Neuronal stem cell (in vitro differentiated cells): ENCODE measurements at regions not wholly inside any gene's neighbourhood (a gene's known extent, or its start where the extent isn't known, plus 50 kb on each side); places are given as distances from the start of the nearest gene placed in this dataset.

Experiments
- DNase-seq: peaks from one replicate; pipeline ENCODE4 v3.0.0-alpha.2; 2013; ENCODE audit warnings: low spot score
- H2AFZ ChIP-seq: one replicate; pipeline ENCODE4 v1.6.1; 2013; ENCODE audit warnings: mild to moderate bottlenecking, low read length, inconsistent platforms
- H2AK5ac ChIP-seq: 2 replicates; pipeline ENCODE4 v1.6.1; 2013; ENCODE audit warnings: low read depth, mild to moderate bottlenecking, inconsistent platforms, low read length, moderate library complexity, mixed read lengths
- H2BK120ac ChIP-seq: 2 replicates; pipeline ENCODE4 v1.6.1; 2013; ENCODE audit warnings: low read depth, mild to moderate bottlenecking, inconsistent platforms, low read length, moderate library complexity, mixed read lengths
- H2BK12ac ChIP-seq: one replicate; pipeline ENCODE4 v1.6.1; 2013; ENCODE audit warnings: low read length, inconsistent platforms
- H2BK15ac ChIP-seq: 2 replicates; pipeline ENCODE4 v1.6.1; 2013; ENCODE audit warnings: mild to moderate bottlenecking, low read length, inconsistent platforms, mixed read lengths
- H2BK5ac ChIP-seq: one replicate; pipeline ENCODE4 v1.6.1; 2013; ENCODE audit warnings: inconsistent platforms, mild to moderate bottlenecking, low read length, moderate library complexity
- H3K14ac ChIP-seq: one replicate; pipeline ENCODE4 v1.6.1; 2013; ENCODE audit warnings: low read length, inconsistent platforms
- H3K18ac ChIP-seq: 2 replicates; pipeline ENCODE4 v1.6.1; 2013; ENCODE audit warnings: low read length, inconsistent platforms
- H3K23ac ChIP-seq: 2 replicates; pipeline ENCODE4 v1.6.1; 2013; ENCODE audit warnings: low read depth, mild to moderate bottlenecking, mixed read lengths, low read length, inconsistent platforms; ENCODE audit not compliant: poor library complexity
- H3K27ac ChIP-seq: replicated peaks from 3 replicates; pipeline ENCODE4 v1.5.1; 2013; ENCODE audit warnings: low read length, inconsistent platforms
- H3K27me3 ChIP-seq, 3 experiments: 2 replicates each; pipeline ENCODE4 v1.6.1; 2013; ENCODE audit warnings: low read length in 3 of 3, mild to moderate bottlenecking in 2 of 3, inconsistent platforms in 1 of 3, low read depth in 1 of 3, mixed read lengths in 1 of 3, moderate library complexity in 1 of 3; ENCODE audit not compliant: control insufficient read depth in 3 of 3, insufficient read depth in 3 of 3
- H3K36me3 ChIP-seq, 2 donors: replicated peaks in 1 of 2; 2 replicates each; pipeline ENCODE4 v1.6.1; 2013; ENCODE audit warnings: low read length in 2 of 2; ENCODE audit not compliant: control insufficient read depth in 2 of 2, insufficient read depth in 2 of 2
- H3K4ac ChIP-seq: 2 replicates; pipeline ENCODE4 v1.6.1; 2013; ENCODE audit warnings: inconsistent platforms, mild to moderate bottlenecking, low read length, moderate library complexity
- H3K4me1 ChIP-seq, 2 donors: 1 replicate in 1 of 2; 2 replicates in 1 of 2; pipeline ENCODE4 v1.6.1; 2013; ENCODE audit warnings: low read length in 2 of 2, low read depth in 1 of 2; ENCODE audit not compliant: control insufficient read depth in 2 of 2, insufficient read depth in 1 of 2
- H3K4me2 ChIP-seq: one replicate; pipeline ENCODE4 v1.6.1; 2013; ENCODE audit warnings: mild to moderate bottlenecking, low read length, inconsistent platforms; ENCODE audit not compliant: insufficient read depth, poor library complexity, severe bottlenecking
- H3K4me3 ChIP-seq, 2 donors: 2 replicates each; pipeline ENCODE4 v1.5.1; 2013; ENCODE audit warnings: low read length in 2 of 2, mild to moderate bottlenecking in 2 of 2, inconsistent platforms in 1 of 2, moderate library complexity in 1 of 2
- H3K79me1 ChIP-seq: one replicate; pipeline ENCODE4 v1.6.1; 2013; ENCODE audit warnings: low read depth, mild to moderate bottlenecking, inconsistent platforms, low read length, moderate library complexity
- H3K9ac ChIP-seq: one replicate; pipeline ENCODE4 v1.6.1; 2013; ENCODE audit warnings: mild to moderate bottlenecking, low read depth, low read length, inconsistent platforms; ENCODE audit not compliant: poor library complexity
- H3K9me3 ChIP-seq, 2 donors: replicated peaks in 1 of 2; 2 replicates each; pipeline versions ENCODE3 to v1.6.1; 2013; ENCODE audit warnings: low read length in 2 of 2, mild to moderate bottlenecking in 2 of 2, inconsistent platforms in 1 of 2, low read depth in 1 of 2, mixed read lengths in 1 of 2, moderate library complexity in 1 of 2; ENCODE audit not compliant: control insufficient read depth in 2 of 2, insufficient read depth in 1 of 2
- H4K8ac ChIP-seq: one replicate; pipeline ENCODE4 v1.6.1; 2013; ENCODE audit warnings: low read depth, mild to moderate bottlenecking, inconsistent platforms, low read length, moderate library complexity
- H4K91ac ChIP-seq: one replicate; pipeline ENCODE4 v1.6.1; 2013; ENCODE audit warnings: low read length, low read depth, mild to moderate bottlenecking, inconsistent platforms; ENCODE audit not compliant: poor library complexity
- WGBS, 2 donors: extraction: QIAGEN DNeasy Blood & Tissue Kit; methylation state at CpG; one replicate each; pipeline ENCODE4 v1.1.7; 2013; ENCODE audit warnings: missing lambda C conversion rate in 2 of 2, mixed read lengths in 1 of 2; ENCODE audit not compliant: insufficient read length in 2 of 2, insufficient replicate concordance in 1 of 2; ENCODE audit errors: extremely low coverage in 2 of 2; 5-methylcytosine and 5-hydroxymethylcytosine counted together

DNA sequence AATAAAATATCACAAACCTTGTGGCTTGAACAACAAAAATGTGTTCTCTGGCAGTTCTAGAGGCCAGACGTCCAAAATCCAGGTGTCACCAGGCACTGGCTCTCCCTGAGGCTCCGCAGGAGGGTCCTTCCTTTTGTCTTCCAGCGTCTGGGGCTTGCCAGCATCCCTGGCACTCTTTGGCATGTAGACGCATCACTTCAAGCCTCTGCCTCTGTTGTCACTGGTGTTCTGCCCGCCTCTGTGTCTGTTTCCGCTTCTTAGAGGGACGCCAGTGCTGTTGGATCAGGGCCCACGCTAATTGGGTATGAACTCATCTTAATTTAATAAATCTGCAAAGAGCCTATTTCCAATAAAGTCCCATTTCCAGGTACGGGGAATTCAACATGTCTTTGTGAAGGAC is 273.7 kb upstream of the C1orf174 start:
- no peak overlapping the region for H3K14ac ChIP-seq
- H4K8ac ChIP-seq: no peak overlapping the region
- no peak overlapping the region for H3K4ac ChIP-seq
- no peak overlapping the region for H3K4me3 ChIP-seq
- no peak overlapping the region for H3K9ac ChIP-seq
- no peaks in the 10 kb centered on the region for H3K36me3 ChIP-seq
- no peak overlapping the region for H2AK5ac ChIP-seq
- WGBS, 2 donors: no CpG with 5 or more reads among the region's 9 CpGs
- DNase-seq: no peak
- no peak overlapping the region for H2BK120ac ChIP-seq
- no peak overlapping the region for H2BK15ac ChIP-seq
- H2BK5ac ChIP-seq: no peak overlapping the region
- H3K18ac ChIP-seq: no peak overlapping the region
- peaks cover 0 to 8% (median 0%) of the 10 kb centered on the region in 3 experiments for H3K27me3 ChIP-seq
- H2AFZ ChIP-seq: no peak overlapping the region
- H3K27ac ChIP-seq: no peak overlapping the region
- H4K91ac ChIP-seq: no peak overlapping the region
- H2BK12ac ChIP-seq: no peak overlapping the region
- no peaks in the 10 kb centered on the region for H3K9me3 ChIP-seq
- H3K79me1 ChIP-seq: no peaks in the 10 kb centered on the region
- no peaks in the 10 kb centered on the region for H3K4me1 ChIP-seq
- no peak overlapping the region for H3K4me2 ChIP-seq
- H3K23ac ChIP-seq: no peak overlapping the region

DNA sequence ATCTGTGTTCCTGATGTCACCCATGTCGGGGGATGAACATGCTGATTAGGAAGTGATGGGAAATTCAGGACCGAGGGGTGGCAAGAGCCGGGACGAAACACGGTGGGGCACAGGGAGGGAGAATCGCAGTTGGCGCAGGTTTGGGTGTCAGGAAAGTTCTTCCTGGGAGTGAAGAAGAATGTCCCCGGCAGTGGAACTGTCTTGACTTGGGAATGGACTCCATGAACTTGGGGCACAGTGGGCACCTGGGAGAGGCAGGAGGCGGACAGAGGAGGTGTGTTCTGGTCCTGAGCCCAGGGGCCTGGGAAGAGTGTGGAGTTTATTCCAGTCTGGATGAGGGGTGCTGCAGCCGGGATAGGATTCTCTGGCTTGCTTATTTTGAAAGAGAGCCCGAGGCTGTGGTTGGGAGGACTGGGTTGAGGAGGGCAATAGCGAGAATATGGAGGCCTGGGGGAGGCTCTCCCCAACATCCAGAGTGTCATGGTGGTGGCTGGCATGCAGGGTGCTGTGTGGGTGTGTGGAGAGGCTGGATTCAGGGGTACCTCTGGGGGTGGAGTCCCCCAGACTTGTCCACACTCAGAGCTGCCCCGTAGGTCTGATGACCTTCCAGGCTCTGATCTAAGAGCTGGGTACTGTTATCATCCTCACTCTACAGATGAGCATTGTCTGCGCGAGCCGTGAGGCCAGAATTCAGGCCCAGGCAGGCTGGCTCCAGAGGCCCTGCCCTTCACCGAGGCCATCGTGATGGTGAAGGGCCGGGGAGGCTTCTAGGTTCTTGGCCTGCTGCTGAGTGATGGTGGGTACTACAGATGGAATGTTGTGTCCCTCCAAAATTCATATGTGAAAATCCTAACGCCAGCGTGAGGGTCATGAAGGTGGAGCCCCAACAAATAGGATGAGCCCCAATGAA is 274.5 kb upstream of the C1orf174 start:
- Histone ChIP-seq H2AFZ (no peak overlapping the region), H4K8ac (no peak overlapping the region), H2BK12ac (no peak overlapping the region), H2BK15ac (no peak overlapping the region), H3K27ac (no peak overlapping the region), H3K9ac (no peak overlapping the region), H3K27me3 (peaks cover 0 to 8% (median 0%) of the 10 kb centered on the region in 3 experiments), H4K91ac (no peak overlapping the region), H3K18ac (no peak overlapping the region), H3K4me1 (no peaks in the 10 kb centered on the region), H3K14ac (peak overlapping the region; percentile 57), H3K9me3 (no peaks in the 10 kb centered on the region), H3K4ac (no peak overlapping the region), H3K36me3 (no peaks in the 10 kb centered on the region), H3K4me2 (no peak overlapping the region), H2BK120ac (no peak overlapping the region), H3K79me1 (no peaks in the 10 kb centered on the region), H3K23ac (no peak overlapping the region), H2BK5ac (no peak overlapping the region), H3K4me3 (no peak overlapping the region), H2AK5ac (peak overlapping the region; percentile 25)
- no CpG with 5 or more reads among the region's 21 CpGs for WGBS, 2 donors
- no peak for DNase-seq

DNA sequence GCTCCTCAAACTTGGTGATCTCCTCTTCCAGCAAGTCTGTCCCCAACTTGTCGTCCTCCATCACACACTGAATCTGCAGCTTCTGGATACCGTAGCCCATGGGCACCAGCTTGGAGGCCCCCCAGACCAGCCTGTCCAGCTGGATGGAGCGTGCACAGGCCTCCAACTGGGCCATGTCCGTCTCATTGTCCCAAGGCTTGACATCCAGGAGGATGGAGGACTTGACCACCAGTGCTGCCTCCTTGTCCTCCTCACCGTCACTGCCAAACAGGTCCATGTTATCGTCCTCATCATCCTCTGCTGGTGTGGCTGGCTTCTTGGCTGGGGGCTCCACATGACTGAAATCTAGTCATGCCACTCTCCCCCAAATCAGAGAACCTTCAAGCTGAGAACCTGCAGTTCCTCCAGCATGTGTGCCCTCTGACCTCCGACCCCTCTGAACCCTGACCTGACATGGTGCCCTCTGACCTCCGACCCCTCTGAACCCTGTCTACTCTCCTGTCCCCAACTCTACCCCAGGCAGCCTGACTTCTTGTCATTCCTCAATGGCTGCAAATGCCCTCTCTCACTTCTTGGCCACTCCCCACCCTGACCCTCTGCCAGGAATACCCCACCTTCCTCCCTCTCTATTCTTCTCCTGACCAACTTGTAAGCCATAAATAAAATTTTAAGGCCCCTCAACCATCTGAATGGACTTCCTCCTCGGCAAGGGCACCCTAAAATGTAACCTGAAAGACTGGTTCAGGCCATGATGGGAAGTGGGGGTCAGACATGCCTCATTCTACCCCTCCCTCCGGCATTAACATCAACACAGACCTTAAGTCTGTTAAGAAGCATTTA is 275.7 kb upstream of the C1orf174 start:
- H4K8ac ChIP-seq: no peak overlapping the region
- no CpG with 5 or more reads among the region's 10 CpGs for WGBS, 2 donors
- H3K4me1 ChIP-seq: no peaks in the 10 kb centered on the region
- H2BK120ac ChIP-seq: no peak overlapping the region
- H3K27ac ChIP-seq: no peak overlapping the region
- H3K9me3 ChIP-seq: no peaks in the 10 kb centered on the region
- no peak overlapping the region for H3K4ac ChIP-seq
- H3K9ac ChIP-seq: no peak overlapping the region
- no peak overlapping the region for H2AFZ ChIP-seq
- H2BK5ac ChIP-seq: no peak overlapping the region
- H4K91ac ChIP-seq: no peak overlapping the region
- H2BK15ac ChIP-seq: no peak overlapping the region
- no peaks in the 10 kb centered on the region for H3K79me1 ChIP-seq
- H3K4me2 ChIP-seq: no peak overlapping the region
- H3K27me3 ChIP-seq: peaks cover 0 to 8% (median 0%) of the 10 kb centered on the region in 3 experiments
- H3K36me3 ChIP-seq: no peaks in the 10 kb centered on the region
- no peak overlapping the region for H2BK12ac ChIP-seq
- no peak overlapping the region for H2AK5ac ChIP-seq
- H3K14ac ChIP-seq: no peak overlapping the region
- no peak overlapping the region for H3K18ac ChIP-seq
- no peak overlapping the region for H3K23ac ChIP-seq
- no peak overlapping the region for H3K4me3 ChIP-seq
- no peak for DNase-seq

DNA sequence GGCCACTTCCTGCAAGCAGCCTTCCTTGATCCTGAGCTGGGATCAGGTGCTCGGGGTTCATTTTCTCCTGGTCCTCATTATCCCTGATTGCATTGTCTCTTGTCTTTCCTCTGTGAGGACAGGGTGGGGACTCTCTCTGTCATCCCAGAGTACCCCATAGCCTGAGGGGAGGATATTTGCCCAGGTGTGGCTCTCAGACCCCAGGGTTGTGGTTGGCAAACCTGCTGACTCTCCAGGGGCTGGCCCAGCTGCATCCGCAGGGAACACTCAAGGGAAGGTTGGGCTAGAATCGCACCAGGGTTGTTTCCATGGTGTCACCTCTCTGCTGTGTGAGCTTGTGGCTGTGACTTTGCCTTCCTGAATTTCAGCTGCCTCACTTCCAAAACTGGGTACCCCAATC is 276.8 kb upstream of the C1orf174 start:
- no peak overlapping the region for H3K9ac ChIP-seq
- no CpG with 5 or more reads among the region's 3 CpGs for WGBS, 2 donors
- no peaks in the 10 kb centered on the region for H3K36me3 ChIP-seq
- H3K4me2 ChIP-seq: no peak overlapping the region
- H3K23ac ChIP-seq: no peak overlapping the region
- no peak overlapping the region for H2BK5ac ChIP-seq
- peaks cover 0 to 5% (median 0%) of the 10 kb centered on the region in 3 experiments for H3K27me3 ChIP-seq
- no peak overlapping the region for H3K4ac ChIP-seq
- H4K91ac ChIP-seq: no peak overlapping the region
- H3K18ac ChIP-seq: no peak overlapping the region
- no peak overlapping the region for H2BK15ac ChIP-seq
- H3K4me1 ChIP-seq: no peaks in the 10 kb centered on the region
- no peak for DNase-seq
- no peak overlapping the region for H2AK5ac ChIP-seq
- H4K8ac ChIP-seq: no peak overlapping the region
- no peak overlapping the region for H3K4me3 ChIP-seq
- no peak overlapping the region for H2BK12ac ChIP-seq
- H3K14ac ChIP-seq: no peak overlapping the region
- no peaks in the 10 kb centered on the region for H3K9me3 ChIP-seq
- no peak overlapping the region for H3K27ac ChIP-seq
- H3K79me1 ChIP-seq: no peaks in the 10 kb centered on the region
- no peak overlapping the region for H2AFZ ChIP-seq
- H2BK120ac ChIP-seq: no peak overlapping the region
